Stomach (tissue), 8 donors: ENCODE measurements at regions not wholly inside any gene's neighbourhood (a gene's known extent, or its start where the extent isn't known, plus 50 kb on each side); places are given as distances from the start of the nearest gene placed in this dataset.

Experiments
- DNase-seq, 2 donors: peaks; one replicate each; pipeline versions ENCODE4 v3.0.0 to v3.0.0-alpha.2; 2013 to 2019
- H3K27ac ChIP-seq, 5 donors: fragments of 200-600 bp in 4 of 5; sonication (generic) in 4 of 5; one replicate each; pipeline ENCODE4 v1.5.1; 2013 to 2019; ENCODE audit warnings: mild to moderate bottlenecking in 1 of 5, moderate library complexity in 1 of 5
- H3K27me3 ChIP-seq, 3 donors: fragments of 200-600 bp; sonication (generic); one replicate each; pipeline ENCODE4 v1.5.1; 2017 to 2019; ENCODE audit warnings: mixed run types in 1 of 3
- H3K36me3 ChIP-seq, 4 donors: fragments of 200-600 bp; sonication (generic); 1 replicate in 3 of 4; 2 replicates in 1 of 4; pipeline ENCODE4 v1.5.1; 2016 to 2019
- H3K4me1 ChIP-seq, 4 donors: fragments of 200-600 bp; sonication (generic); one replicate each; pipeline ENCODE4 v1.5.1; 2016 to 2019
- H3K4me3 ChIP-seq, 4 donors: fragments of 200-600 bp; sonication (generic) in 3 of 4; one replicate each; pipeline ENCODE4 v1.5.1; 2016 to 2019; ENCODE audit warnings: mild to moderate bottlenecking in 1 of 4
- H3K9me3 ChIP-seq, 4 donors: fragments of 200-600 bp; sonication (generic); one replicate each; pipeline ENCODE4 v1.5.1; 2016 to 2019
- CTCF ChIP-seq, 7 experiments: fragments of 450-650 bp in 4 of 7; fragments of 200-600 bp in 3 of 7; sonication (generic) in 3 of 7; IDR thresholded peaks; one replicate each; pipeline ENCODE4 v1.5.1; 2016 to 2019; ENCODE audit warnings: antibody characterized with exemption in 7 of 7, control low read depth in 2 of 7, mild to moderate bottlenecking in 1 of 7
- EP300 ChIP-seq: sonication (generic); formaldehyde crosslinking; IDR thresholded peaks from one replicate; pipeline ENCODE4 v1.6.1; 2017; ENCODE audit warnings: antibody characterized with exemption
- POLR2A ChIP-seq, 4 donors: fragments of 450-650 bp; IDR thresholded peaks; one replicate each; pipeline ENCODE4 v1.6.1; 2016; ENCODE audit warnings: antibody characterized with exemption in 4 of 4, control low read depth in 2 of 4, mild to moderate bottlenecking in 1 of 4, moderate library complexity in 1 of 4
- POLR2AphosphoS5 ChIP-seq, 3 donors: sonication (generic); formaldehyde crosslinking; IDR thresholded peaks; one replicate each; pipeline ENCODE4 v1.6.1; 2016; ENCODE audit warnings: antibody characterized with exemption in 3 of 3
- WGBS, 5 donors: extraction: QIAGEN DNeasy Blood & Tissue Kit in 3 of 5; methylation state at CpG; one replicate each; pipeline versions ENCODE4 v1.1.5 to v1.1.7; 2013 to 2018; 5-methylcytosine and 5-hydroxymethylcytosine counted together
- intact Hi-C: fragments of 100-400 bp; cut with DNase I; formaldehyde crosslinking; loops from one replicate; pipeline ENCODE4 v1.15.1; 2023; ENCODE audit warnings: low total_unique reads
- donor health status: healthy with polysubstance abuse.
- donor health status: Bipolar disorder and iron deficiency.
- donor health status: healthy.

- DNase-seq: no peak
- Histone ChIP-seq H3K27me3 (no peaks in the 10 kb centered on the region), H3K27ac (no peak overlapping the region), H3K4me3 (no peak overlapping the region), H3K36me3 (no peaks in the 10 kb centered on the region), H3K9me3 (no peaks in the 10 kb centered on the region), H3K4me1 (no peaks in the 10 kb centered on the region)
- TF ChIP-seq CTCF (IDR thresholded peaks at IDR 0.05) (no peak), POLR2A (IDR thresholded peaks at IDR 0.05) (no peak), EP300 (no peak), POLR2AphosphoS5 (IDR thresholded peaks at IDR 0.05) (no peak)
- 48 to 58% (median 52%) methylated on average over 3 of the region's 3 CpGs for whole genome bisulfite sequencing, 5 donors
- intact Hi-C loops: no loop called here
Measured at GRCh38 chr2:164090533-164090932, 354.7 kb upstream of the FIGN start.

- Histone ChIP-seq H3K4me1 (no peaks in the 10 kb centered on the region), H3K36me3 (no peaks in the 10 kb centered on the region), H3K27ac (no peak overlapping the region), H3K27me3 (no peaks in the 10 kb centered on the region), H3K4me3 (no peak overlapping the region), H3K9me3 (no peaks in the 10 kb centered on the region)
- 81 to 89% (median 85%) methylated on average over 2 of the region's 2 CpGs for WGBS, 5 donors
- peak in 1 of 2 donors; percentile 26 for DNase-seq
- TF ChIP-seq POLR2A (IDR thresholded peaks at IDR 0.05): no peak
- no peak for TF ChIP-seq CTCF (IDR thresholded peaks at IDR 0.05)
- TF ChIP-seq POLR2AphosphoS5 (IDR thresholded peaks at IDR 0.05): no peak
- no peak for TF ChIP-seq EP300
- intact Hi-C loops: no loop called here
Measured at GRCh38 chr2:164084066-164084465, 348.3 kb upstream of the FIGN start.

- no peak overlapping the region for H3K27ac ChIP-seq
- intact Hi-C loops: no loop called here
- H3K4me1 ChIP-seq: no peaks in the 10 kb centered on the region
Measured at GRCh38 chr2:164080486-164080885, 344.7 kb upstream of the FIGN start.

GRCh38 chr2:164079258-164079657, 343.4 kb upstream of the FIGN start:
- Histone ChIP-seq H3K4me3 (no peak overlapping the region), H3K27me3 (no peaks in the 10 kb centered on the region)
- WGBS, 5 donors: 61 to 75% (median 72%) methylated on average over 2 of the region's 2 CpGs

More at GRCh38 chr2:164080486-164080885, 344.7 kb upstream of the FIGN start:
- no peaks in the 10 kb centered on the region for H3K36me3 ChIP-seq
- no peak overlapping the region for H3K4me3 ChIP-seq
- WGBS, 5 donors: 70 to 89% (median 85%) methylated on average over 2 of the region's 2 CpGs
- no peaks in the 10 kb centered on the region for H3K9me3 ChIP-seq
- DNase-seq: peak in 1 of 2 donors; percentile 78
- H3K27me3 ChIP-seq: no peaks in the 10 kb centered on the region
- no peak for TF ChIP-seq CTCF (IDR thresholded peaks at IDR 0.05)
- no peak for TF ChIP-seq POLR2AphosphoS5 (IDR thresholded peaks at IDR 0.05)
- TF ChIP-seq POLR2A (IDR thresholded peaks at IDR 0.05): no peak
- no peak for TF ChIP-seq EP300

GRCh38 chr2:164078421-164078820, 342.6 kb upstream of the FIGN start:
- DNase-seq: no peak
- Histone ChIP-seq H3K27ac (no peak overlapping the region), H3K4me1 (no peaks in the 10 kb centered on the region), H3K36me3 (no peaks in the 10 kb centered on the region), H3K4me3 (no peak overlapping the region), H3K27me3 (no peaks in the 10 kb centered on the region), H3K9me3 (no peaks in the 10 kb centered on the region)
- no peak for TF ChIP-seq POLR2A (IDR thresholded peaks at IDR 0.05)
- no peak for TF ChIP-seq POLR2AphosphoS5 (IDR thresholded peaks at IDR 0.05)
- TF ChIP-seq CTCF (IDR thresholded peaks at IDR 0.05): no peak
- TF ChIP-seq EP300: no peak
- intact Hi-C loops: no loop called here
- 72 to 89% (median 86%) methylated on average over 4 of the region's 4 CpGs for WGBS, 5 donors

More at GRCh38 chr2:164079258-164079657, 343.4 kb upstream of the FIGN start:
- intact Hi-C loops: no loop called here
- DNase-seq: peak in 1 of 2 donors; percentile 22
- Histone ChIP-seq H3K36me3 (no peaks in the 10 kb centered on the region), H3K9me3 (no peaks in the 10 kb centered on the region), H3K27ac (no peak overlapping the region), H3K4me1 (no peaks in the 10 kb centered on the region)
- no peak for TF ChIP-seq POLR2AphosphoS5 (IDR thresholded peaks at IDR 0.05)
- no peak for TF ChIP-seq EP300
- TF ChIP-seq POLR2A (IDR thresholded peaks at IDR 0.05): no peak
